OCI-LY3 (cell line): ENCODE measurements at regions not wholly inside any gene's neighbourhood (a gene's known extent, or its start where the extent isn't known, plus 50 kb on each side); places are given as distances from the start of the nearest gene placed in this dataset.

ENCODE experiments used
- H2AFZ ChIP-seq: fragments of 200-600, 300-600 bp; shearing (Covaris generic); 2 replicates; pipeline ENCODE4 v1.6.0; 2014; ENCODE audit warnings: antibody characterized with exemption, low read depth, low read length
- H3K27ac ChIP-seq: fragments of 200-600, 300-600 bp; sonication (generic); 2 replicates; pipeline ENCODE4 v1.5.1; 2014; ENCODE audit warnings: mild to moderate bottlenecking, low read length, moderate library complexity, mixed read lengths
- H3K27me3 ChIP-seq: fragments of 200-600, 300-600 bp; sonication (generic); 2 replicates; pipeline ENCODE4 v1.6.1; 2014; ENCODE audit warnings: low read depth, low read length, mixed read lengths
- H3K36me3 ChIP-seq: fragments of 200-600, 300-600 bp; sonication (generic); replicated peaks from 2 replicates; pipeline ENCODE3; 2014; ENCODE audit warnings: low read depth, low read length, mixed read lengths
- H3K4me1 ChIP-seq: fragments of 300-600, 200-600 bp; sonication (generic); 2 replicates; pipeline ENCODE4 v1.6.1; 2014; ENCODE audit warnings: low read length, mixed read lengths
- H3K4me2 ChIP-seq: fragments of 200-600, 300-600 bp; sonication (generic); 2 replicates; pipeline ENCODE4 v1.6.1; 2014; ENCODE audit warnings: low read length, mixed read lengths
- H3K4me3 ChIP-seq: fragments of 300-600, 200-600 bp; sonication (generic); 2 replicates; pipeline ENCODE4 v1.5.1; 2014; ENCODE audit warnings: antibody characterized with exemption, mild to moderate bottlenecking, low read length, moderate library complexity
- H3K79me2 ChIP-seq: fragments of 300-600, 200-600 bp; shearing (Covaris generic); 2 replicates; pipeline ENCODE4 v1.6.1; 2014; ENCODE audit warnings: mild to moderate bottlenecking, low read length, mixed read lengths
- H3K9ac ChIP-seq: fragments of 300-600, 200-600 bp; shearing (Covaris generic); 2 replicates; pipeline ENCODE4 v1.6.0; 2014; ENCODE audit warnings: mild to moderate bottlenecking, low read length, moderate library complexity
- H3K9me3 ChIP-seq: fragments of 200-600, 300-600 bp; shearing (Covaris generic); 2 replicates; pipeline ENCODE4 v1.6.1; 2014; ENCODE audit warnings: low read length, mixed read lengths; ENCODE audit not compliant: insufficient read depth
- H4K20me1 ChIP-seq: fragments of 200-600, 300-600 bp; sonication (generic); 2 replicates; pipeline ENCODE4 v1.6.1; 2016; ENCODE audit warnings: low read length, mixed read lengths; ENCODE audit not compliant: insufficient read depth
- EZH2phosphoT487 ChIP-seq: fragments of 200-600 bp; shearing (Covaris generic); IDR thresholded peaks from 2 replicates; pipeline ENCODE4 v1.6.1; 2018; ENCODE audit warnings: antibody characterized with exemption, mixed run types, low read depth
- TF ChIP-seq, protein P1 (sequence below): fragments of 200-600, 300-600 bp; sonication (generic); IDR thresholded peaks from 2 replicates; pipeline ENCODE4 v1.5.1; 2014; ENCODE audit warnings: antibody characterized with exemption, low read length, low read depth

DNA sequence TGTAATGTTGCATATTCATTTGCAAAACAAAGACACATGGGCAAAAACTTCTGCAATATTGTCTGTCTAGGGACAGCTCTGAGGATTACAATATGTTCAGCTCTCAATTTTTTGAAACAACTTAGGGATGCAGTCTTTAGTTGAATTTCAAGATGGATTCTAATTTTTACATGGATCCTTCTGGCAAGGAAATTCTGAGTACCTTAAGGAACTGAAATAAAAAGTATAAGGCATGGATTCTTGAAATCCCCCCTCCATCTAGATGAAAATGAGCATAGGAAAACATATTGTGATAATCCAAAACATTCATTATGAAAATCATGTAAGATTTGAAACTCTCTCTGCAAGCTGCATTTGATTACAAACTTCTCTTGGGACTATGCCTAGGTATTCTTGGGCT, 568.6 kb downstream of the CETN3 start:
- H3K27ac ChIP-seq, result no peak overlapping the region
- H3K9me3 ChIP-seq, result no peaks in the 10 kb centered on the region
- no peak overlapping the region for H3K9ac ChIP-seq
- H3K4me2 ChIP-seq, result no peak overlapping the region
- H3K4me3 ChIP-seq, result no peak overlapping the region
- H3K4me1 ChIP-seq, result no peaks in the 10 kb centered on the region
- no peaks in the 10 kb centered on the region for H3K79me2 ChIP-seq
- no peaks in the 10 kb centered on the region for H4K20me1 ChIP-seq
- H2AFZ ChIP-seq, result no peak overlapping the region
- TF ChIP-seq, protein P1, sequence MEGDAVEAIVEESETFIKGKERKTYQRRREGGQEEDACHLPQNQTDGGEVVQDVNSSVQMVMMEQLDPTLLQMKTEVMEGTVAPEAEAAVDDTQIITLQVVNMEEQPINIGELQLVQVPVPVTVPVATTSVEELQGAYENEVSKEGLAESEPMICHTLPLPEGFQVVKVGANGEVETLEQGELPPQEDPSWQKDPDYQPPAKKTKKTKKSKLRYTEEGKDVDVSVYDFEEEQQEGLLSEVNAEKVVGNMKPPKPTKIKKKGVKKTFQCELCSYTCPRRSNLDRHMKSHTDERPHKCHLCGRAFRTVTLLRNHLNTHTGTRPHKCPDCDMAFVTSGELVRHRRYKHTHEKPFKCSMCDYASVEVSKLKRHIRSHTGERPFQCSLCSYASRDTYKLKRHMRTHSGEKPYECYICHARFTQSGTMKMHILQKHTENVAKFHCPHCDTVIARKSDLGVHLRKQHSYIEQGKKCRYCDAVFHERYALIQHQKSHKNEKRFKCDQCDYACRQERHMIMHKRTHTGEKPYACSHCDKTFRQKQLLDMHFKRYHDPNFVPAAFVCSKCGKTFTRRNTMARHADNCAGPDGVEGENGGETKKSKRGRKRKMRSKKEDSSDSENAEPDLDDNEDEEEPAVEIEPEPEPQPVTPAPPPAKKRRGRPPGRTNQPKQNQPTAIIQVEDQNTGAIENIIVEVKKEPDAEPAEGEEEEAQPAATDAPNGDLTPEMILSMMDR, result no peak
- no peak for TF ChIP-seq EZH2phosphoT487
- no peaks in the 10 kb centered on the region for H3K36me3 ChIP-seq
- H3K27me3 ChIP-seq, result no peaks in the 10 kb centered on the region

DNA sequence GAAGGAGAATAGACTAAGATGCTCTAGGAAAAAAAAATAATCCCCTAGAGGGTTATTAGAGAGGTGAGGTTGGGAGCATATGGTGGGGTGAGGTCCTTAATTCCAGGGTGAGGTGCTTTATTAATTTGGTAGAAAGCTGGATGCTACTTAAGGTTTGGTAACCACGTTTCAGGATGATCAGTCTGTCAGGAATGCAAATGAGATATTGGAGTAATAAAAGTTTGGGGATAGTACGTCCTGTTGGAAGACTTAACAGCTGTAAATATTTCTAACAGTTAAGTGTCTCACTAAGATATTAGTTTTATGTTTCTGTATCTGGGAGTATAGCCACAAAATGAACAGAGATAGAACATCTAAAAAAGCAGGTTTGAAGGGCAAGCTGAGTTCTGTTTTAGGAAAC, 578.9 kb downstream of the CETN3 start:
- TF ChIP-seq, protein P1, result no peak
- no peak for TF ChIP-seq EZH2phosphoT487
- H3K36me3 ChIP-seq, result no peaks in the 10 kb centered on the region
- no peak overlapping the region for H3K9ac ChIP-seq
- no peak overlapping the region for H3K4me3 ChIP-seq
- H3K4me2 ChIP-seq, result no peak overlapping the region
- H4K20me1 ChIP-seq, result no peaks in the 10 kb centered on the region
- no peaks in the 10 kb centered on the region for H3K79me2 ChIP-seq
- H3K9me3 ChIP-seq, result no peaks in the 10 kb centered on the region
- H3K27me3 ChIP-seq, result no peaks in the 10 kb centered on the region
- no peak overlapping the region for H2AFZ ChIP-seq
- H3K27ac ChIP-seq, result no peak overlapping the region
- H3K4me1 ChIP-seq, result no peaks in the 10 kb centered on the region

DNA sequence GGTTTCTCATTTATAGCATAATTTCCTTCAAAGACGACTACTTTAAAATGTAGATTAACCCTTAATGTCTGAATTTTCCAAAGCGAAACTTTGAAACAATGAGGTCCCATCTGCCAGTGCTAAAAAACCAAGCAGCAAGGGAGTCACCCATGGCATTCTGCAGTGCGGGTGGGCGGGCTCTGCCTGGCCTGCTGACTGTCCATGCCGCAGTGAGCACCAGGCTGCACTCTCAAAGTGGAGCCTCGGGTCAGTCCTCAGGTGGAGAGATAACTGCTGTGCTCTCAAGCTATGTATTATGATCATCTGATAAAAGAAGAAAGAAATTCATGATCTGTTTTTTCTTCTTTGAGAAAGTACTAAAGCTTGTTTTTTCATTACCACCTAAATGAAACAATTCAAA, 581.6 kb downstream of the CETN3 start:
- H3K4me3 ChIP-seq, result no peak overlapping the region
- no peaks in the 10 kb centered on the region for H3K9me3 ChIP-seq
- H3K36me3 ChIP-seq, result no peaks in the 10 kb centered on the region
- no peak overlapping the region for H3K9ac ChIP-seq
- no peaks in the 10 kb centered on the region for H4K20me1 ChIP-seq
- no peak overlapping the region for H3K4me2 ChIP-seq
- no peaks in the 10 kb centered on the region for H3K27me3 ChIP-seq
- no peak overlapping the region for H2AFZ ChIP-seq
- no peaks in the 10 kb centered on the region for H3K4me1 ChIP-seq
- TF ChIP-seq, protein P1, result no peak
- TF ChIP-seq EZH2phosphoT487, result no peak
- H3K79me2 ChIP-seq, result no peaks in the 10 kb centered on the region
- H3K27ac ChIP-seq, result no peak overlapping the region

DNA sequence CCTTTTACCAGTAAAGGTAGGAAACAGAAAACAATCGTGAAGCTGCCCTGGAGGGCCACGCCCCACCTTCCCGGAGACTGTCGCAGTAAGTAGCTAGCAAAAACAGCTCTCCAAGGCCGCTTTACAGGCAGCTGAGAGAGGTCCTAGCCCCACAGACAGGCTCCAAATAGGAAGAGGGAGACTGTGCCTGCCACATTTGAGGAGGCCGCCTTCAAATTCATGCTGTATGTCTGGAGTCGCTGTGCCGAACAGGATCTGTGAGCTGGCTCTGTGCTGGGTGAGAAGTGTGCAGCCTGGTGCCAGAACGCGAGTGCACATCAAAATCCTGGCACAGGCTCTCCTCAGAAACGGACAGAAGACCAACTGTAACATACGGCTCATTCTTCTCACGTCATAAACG, 582.2 kb downstream of the CETN3 start:
- no peak for TF ChIP-seq EZH2phosphoT487
- TF ChIP-seq, protein P1, result no peak
- Histone ChIP-seq H3K79me2 (no peaks in the 10 kb centered on the region), H3K4me2 (0 out of 2 replicates have a peak overlapping the region, but pooled peaks have one; percentile 22), H3K36me3 (no peaks in the 10 kb centered on the region), H3K4me3 (no peak overlapping the region), H2AFZ (no peak overlapping the region), H3K27ac (no peak overlapping the region), H3K9ac (no peak overlapping the region), H3K27me3 (no peaks in the 10 kb centered on the region), H4K20me1 (no peaks in the 10 kb centered on the region), H3K4me1 (no peaks in the 10 kb centered on the region), H3K9me3 (no peaks in the 10 kb centered on the region)
